GM18868 (cell line): ENCODE measurements at regions not wholly inside any gene's neighbourhood (a gene's known extent, or its start where the extent isn't known, plus 50 kb on each side); places are given as distances from the start of the nearest gene placed in this dataset.
"Not testable (repeated sequence)": the region's sequence is repeated elsewhere in the genome, so short reads cannot be mapped to it uniquely, and the experiment has no call there.

Experiments
- ATAC-seq: cut with Tn5 transposase; IDR thresholded peaks from one replicate; pipeline ENCODE4 v1.9.1; 2021; ENCODE audit warnings: mild to moderate bottlenecking, moderate library complexity; ENCODE audit not compliant: unreplicated experiment

DNA sequence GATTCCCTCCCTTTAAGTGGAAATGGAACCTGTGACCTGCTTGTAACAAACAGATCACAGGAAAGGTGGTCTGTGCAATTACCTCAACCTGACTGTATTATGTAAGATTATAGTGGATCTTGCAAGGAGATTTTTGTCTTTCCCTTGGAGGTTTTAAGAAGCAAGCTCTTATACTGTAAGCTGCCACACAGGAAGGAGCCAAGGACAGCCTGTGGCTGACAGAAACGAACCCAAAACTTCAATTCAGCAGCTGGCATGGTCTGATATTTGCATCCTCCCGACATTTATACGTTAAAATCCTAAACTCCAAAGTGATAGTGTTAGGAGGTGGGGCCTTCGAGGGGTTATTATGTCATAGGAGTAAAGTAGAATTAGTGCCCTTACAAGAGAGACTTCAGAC lies 711.8 kb upstream of the CTNND2 start:
- no peak for ATAC-seq

DNA sequence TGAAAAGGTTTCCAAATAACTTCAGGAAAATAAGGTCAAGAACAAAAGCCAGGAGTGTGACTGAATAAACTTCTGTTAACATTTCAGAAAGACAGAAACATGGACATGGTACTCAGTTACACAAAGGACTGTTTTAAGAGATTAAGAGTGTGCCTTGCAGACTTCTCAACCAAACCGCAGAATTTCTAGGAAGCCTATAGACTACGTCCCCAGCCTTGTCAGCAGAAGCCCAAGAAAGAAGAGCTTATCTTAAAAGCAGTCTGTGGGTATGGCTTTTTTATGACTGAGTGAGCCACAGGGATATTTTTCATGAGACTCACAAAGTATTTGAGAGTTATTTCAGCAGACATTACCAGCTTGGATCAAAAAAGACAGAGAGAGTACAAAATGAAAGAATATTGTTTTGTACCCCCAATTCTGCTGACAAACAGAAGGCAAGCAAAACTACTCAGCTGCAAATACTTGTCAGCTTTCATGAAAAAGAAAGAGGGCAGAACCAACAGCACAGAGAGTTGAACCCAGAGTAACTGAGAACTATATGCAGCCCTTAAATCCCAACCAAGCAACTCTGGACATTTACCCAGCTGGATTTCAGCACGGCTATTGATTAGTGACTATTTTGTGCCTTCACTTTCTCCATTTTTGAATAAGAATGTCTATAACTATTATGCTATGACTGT lies 711.0 kb upstream of the CTNND2 start:
- no peak for ATAC-seq

- ATAC-seq: no peak
Measured at GRCh38 chr5:12614608-12615007, 710.4 kb upstream of the CTNND2 start.

DNA sequence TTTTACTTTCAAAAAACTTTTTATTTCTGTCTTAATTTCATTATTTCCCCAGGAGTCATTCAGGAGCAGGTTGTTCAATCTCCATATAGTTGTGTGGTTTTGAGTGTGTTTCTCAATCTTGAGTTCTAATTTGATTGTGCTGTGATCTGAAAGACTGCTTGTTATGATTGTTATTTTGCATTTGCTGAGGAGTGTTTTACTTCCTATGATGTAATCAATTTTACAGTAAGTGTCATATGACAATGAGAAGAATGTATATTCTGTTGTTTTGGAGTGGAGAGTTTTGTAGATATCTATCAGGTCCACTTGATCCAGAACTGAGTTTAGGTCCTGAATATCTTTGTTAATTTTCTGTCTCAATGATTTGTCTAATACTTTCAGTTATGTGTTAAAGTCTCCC lies 706.9 kb upstream of the CTNND2 start:
- no peak for ATAC-seq

DNA sequence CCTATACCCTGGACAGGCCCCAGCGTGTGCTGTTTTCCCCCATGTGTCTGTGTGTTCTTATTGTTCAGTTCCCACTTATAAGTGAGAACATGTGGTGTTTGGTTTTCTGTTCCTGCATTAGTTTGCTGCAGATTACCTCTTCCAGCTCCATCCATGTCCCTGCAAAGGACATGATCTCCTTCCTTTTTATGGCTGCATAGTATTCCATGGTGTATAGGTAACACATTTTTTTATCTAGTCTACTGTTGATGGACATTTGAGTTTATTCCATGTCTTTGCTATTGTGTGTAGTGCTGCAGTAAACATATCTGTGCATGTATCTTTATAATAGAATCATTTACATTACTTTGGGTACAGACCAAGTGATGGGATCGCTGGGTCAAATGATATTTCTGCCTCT lies 703.6 kb upstream of the CTNND2 start:
- not testable (repeated sequence) for ATAC-seq

DNA sequence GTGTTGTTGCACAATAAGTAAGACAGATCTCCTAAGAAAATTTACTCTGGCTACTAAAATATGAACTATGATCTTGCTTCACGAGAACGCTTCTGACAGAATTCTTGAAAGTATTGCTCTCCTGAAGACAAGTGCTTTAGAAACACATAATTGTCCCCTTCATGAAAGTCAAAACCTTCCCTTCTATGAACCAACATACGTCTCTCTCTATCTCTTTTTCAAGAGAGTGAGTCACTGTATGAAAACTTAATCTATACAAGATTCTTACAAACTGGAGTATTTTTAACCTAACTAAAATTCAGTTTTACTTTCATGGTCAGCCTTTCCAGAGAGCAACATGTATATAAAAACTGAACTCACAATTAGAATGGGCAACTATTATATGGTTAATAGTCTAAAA lies 688.0 kb upstream of the CTNND2 start:
- ATAC-seq: no peak

GRCh38 chr5:12586406-12586805 lies 682.2 kb upstream of the CTNND2 start:
- no peak for ATAC-seq

- ATAC-seq: not testable (repeated sequence)
Measured at GRCh38 chr5:12578803-12579202, 674.6 kb upstream of the CTNND2 start.

- ATAC-seq: not testable (repeated sequence)
Measured at GRCh38 chr5:12576953-12577352, 672.7 kb upstream of the CTNND2 start.

DNA sequence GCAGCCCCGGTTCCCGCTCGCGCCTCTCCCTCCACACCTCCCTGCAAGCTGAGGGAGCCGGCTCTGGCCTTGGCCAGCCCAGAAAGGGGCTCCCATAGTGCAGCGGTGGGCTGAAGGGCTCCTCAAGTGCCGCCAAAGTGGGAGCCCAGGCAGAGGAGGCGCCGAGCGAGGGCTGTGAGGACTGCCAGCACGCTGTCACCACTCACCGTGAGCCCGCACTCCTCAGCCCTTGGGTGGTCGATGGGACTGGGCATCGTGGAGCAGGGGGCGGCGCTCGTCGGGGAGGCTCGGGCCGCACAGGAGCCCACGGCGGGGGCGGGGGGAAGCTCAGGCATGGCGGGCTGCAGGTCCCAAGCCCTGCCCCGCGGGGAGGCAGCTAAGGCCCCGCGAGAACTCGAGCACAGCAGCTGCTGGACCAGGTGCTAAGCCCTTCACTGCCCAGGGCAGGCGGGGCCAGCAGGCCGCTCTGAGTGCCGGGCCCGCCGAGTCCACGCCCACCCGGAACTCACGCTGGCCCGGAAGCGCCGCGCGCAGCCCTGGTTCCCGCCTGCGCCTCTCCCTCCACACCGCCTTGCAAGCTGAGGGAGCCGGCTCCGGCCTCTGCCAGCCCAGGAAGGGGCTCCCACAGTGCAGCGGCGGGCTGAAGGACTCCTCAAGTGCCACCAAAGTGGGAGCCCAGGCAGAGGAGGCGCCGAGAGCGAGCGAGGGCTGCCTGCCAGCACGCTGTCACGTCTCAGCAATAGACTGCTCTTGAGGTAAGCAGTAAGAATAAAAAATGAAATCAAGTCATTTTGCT lies 670.2 kb upstream of the CTNND2 start:
- not testable (repeated sequence) for ATAC-seq

- ATAC-seq: not testable (repeated sequence)
Measured at GRCh38 chr5:12573916-12574297, 669.7 kb upstream of the CTNND2 start.

- ATAC-seq: no peak
Measured at GRCh38 chr5:12570688-12571087, 666.4 kb upstream of the CTNND2 start.

DNA sequence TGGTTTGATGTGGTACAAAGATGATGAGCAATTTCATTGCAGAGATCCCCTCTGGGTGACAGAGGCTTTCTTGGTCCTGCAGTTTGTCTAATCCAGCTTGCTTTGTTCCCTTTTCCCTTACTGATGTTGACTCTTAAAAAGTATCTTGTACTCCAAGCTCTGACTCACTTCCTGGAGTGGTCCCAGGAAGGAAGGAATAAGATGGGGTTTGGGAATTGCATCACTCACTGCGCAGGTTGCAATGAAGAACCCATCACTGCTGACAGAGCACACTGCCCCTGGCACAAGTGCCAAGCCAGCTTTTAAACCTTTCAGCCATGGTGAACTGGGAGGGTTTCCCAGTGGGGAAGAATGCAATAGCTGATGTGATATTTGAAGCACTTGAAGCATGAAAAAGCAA lies 662.2 kb upstream of the CTNND2 start:
- ATAC-seq: no peak

DNA sequence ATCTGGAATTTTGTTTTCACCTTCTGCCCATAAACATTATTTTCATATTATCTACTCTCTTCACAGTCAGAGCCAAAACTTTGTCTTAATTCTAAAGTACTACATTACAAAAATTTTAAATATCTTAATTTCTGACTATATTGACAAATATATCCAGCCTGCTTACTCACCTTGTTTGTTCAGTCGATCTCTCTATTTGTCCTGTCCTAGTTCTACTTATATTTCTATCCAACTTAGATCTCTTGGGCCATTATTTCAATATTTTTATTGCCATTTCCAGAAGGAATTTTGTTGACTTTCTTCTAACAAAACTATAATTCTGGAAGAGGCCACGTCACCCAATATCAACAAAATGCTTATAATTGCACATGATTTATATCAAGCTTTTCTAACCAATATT lies 652.8 kb upstream of the CTNND2 start:
- no peak for ATAC-seq

- ATAC-seq: no peak
Measured at GRCh38 chr5:12526113-12526512, 621.9 kb upstream of the CTNND2 start.

DNA sequence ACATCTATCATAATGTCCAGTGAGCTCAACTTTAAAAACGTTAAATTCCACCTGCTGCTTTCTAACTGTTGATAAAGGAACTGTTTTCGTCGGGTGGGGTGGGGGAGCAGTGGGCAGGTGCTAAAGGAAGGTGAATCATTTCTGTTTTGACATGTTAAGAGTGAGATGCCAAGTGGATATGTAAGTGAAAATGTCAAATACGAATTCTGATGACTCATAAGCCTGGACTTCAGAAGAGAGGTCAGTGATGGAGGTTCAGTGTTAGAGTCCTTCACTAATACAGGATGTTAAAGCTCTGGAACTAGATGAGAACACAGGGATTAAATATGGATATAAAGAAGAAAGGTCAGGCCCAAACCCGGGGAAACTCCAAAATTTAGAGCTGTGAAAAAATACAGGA lies 617.9 kb upstream of the CTNND2 start:
- ATAC-seq: no peak

DNA sequence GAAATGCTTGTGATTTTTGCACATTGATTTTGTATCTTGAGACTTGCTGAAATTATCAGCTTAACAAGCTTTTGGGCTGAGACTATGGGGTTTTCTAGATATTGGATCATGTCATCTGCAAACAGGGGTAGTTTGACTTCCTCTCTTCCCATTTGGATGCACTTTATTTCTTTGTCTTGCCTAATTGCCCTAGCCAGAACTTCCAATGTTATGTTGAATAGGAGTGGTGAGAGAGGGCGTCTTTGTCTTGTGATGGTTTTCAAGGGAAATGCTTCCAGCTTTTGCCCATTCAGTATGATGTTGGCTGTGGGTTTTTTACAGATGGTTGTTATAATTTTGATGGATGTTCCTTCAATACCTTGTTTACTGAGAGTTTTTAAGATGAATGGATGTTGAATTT lies 600.7 kb upstream of the CTNND2 start:
- not testable (repeated sequence) for ATAC-seq

- ATAC-seq: no peak
Measured at GRCh38 chr5:12488161-12488560, 583.9 kb upstream of the CTNND2 start.

DNA sequence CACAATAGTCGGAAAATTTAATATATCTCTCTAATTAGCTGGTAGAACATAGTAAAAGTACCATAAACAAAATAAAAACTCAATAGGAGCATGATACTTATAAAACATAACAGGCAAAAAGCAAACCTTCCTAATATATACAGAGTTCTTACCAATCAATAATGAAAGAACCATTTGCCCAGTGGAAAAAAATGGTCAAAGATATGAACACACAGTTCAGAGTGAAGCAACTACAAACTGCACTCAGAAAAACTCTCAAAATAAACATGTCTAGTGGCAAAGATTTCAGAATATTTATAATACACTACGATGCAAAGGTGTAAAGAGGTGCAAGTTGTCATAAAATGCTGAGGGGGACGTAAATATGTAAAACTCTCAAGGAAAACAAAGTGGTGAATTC lies 576.2 kb upstream of the CTNND2 start:
- no peak for ATAC-seq

DNA sequence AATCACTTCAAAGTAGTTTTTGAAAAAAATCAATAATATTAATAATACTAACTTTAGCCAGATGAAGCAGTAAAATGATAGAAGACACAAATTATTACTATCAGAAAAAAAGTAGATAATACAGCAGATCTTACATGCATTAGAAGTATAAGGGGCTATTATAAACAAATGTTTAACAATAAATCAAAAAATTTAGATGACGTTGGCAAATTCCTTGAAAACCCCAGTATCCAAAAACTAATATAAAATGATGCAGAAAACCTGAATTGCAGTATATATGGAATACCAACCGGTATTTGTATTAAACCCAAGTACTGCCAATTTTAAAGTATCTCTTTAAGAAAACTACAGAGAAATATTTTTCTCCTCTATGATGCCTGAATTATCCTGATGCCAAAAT lies 573.3 kb upstream of the CTNND2 start:
- ATAC-seq: no peak

GRCh38 chr5:12467799-12468198 lies 563.6 kb upstream of the CTNND2 start:
- no peak for ATAC-seq

DNA sequence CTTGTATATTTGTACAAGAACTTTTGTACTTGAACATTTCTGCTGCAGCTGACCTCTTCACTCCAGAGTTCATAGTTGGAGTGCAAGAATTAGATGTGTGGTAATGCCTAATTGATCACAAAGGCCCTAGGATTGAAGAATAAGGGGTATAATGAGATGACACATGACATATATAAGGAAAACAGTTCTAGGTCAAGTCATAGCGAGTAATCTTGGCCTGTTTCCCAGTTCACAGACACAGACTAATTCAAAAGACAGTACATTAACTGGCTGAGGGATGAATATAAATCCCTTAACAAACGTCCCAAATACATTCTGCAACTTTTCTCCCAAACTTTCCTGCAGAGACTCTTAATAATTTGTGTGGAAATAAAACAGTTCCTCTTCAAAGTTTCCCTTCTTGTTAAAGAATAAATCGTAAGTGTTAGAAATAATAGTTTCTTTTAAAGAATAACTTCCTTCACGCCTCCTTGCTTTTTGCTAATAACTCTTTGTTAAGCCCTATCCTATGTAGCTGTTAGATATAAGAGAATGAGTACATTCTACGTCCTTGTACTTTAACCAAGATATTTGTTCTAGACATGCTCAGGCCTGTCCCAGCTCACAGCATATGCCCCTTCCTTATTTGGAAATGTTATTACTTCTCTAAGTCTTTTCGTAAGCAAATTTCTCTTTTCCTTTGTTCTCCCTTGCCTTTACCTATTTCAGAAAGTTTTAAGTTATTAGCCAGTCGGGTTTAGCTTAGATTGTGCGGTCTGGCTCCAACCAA lies 556.4 kb upstream of the CTNND2 start:
- ATAC-seq: no peak
